OCI-LY3 (cell line): ENCODE measurements at regions not wholly inside any gene's neighbourhood (a gene's known extent, or its start where the extent isn't known, plus 50 kb on each side); places are given as distances from the start of the nearest gene placed in this dataset.

Experiments
- H2AFZ ChIP-seq: fragments of 200-600, 300-600 bp; shearing (Covaris generic); 2 replicates; pipeline ENCODE4 v1.6.0; 2014; ENCODE audit warnings: antibody characterized with exemption, low read depth, low read length
- H3K27ac ChIP-seq: fragments of 200-600, 300-600 bp; sonication (generic); 2 replicates; pipeline ENCODE4 v1.5.1; 2014; ENCODE audit warnings: mild to moderate bottlenecking, low read length, moderate library complexity, mixed read lengths
- H3K27me3 ChIP-seq: fragments of 200-600, 300-600 bp; sonication (generic); 2 replicates; pipeline ENCODE4 v1.6.1; 2014; ENCODE audit warnings: low read depth, low read length, mixed read lengths
- H3K36me3 ChIP-seq: fragments of 200-600, 300-600 bp; sonication (generic); replicated peaks from 2 replicates; pipeline ENCODE3; 2014; ENCODE audit warnings: low read depth, low read length, mixed read lengths
- H3K4me1 ChIP-seq: fragments of 300-600, 200-600 bp; sonication (generic); 2 replicates; pipeline ENCODE4 v1.6.1; 2014; ENCODE audit warnings: low read length, mixed read lengths
- H3K4me2 ChIP-seq: fragments of 200-600, 300-600 bp; sonication (generic); 2 replicates; pipeline ENCODE4 v1.6.1; 2014; ENCODE audit warnings: low read length, mixed read lengths
- H3K4me3 ChIP-seq: fragments of 300-600, 200-600 bp; sonication (generic); 2 replicates; pipeline ENCODE4 v1.5.1; 2014; ENCODE audit warnings: antibody characterized with exemption, mild to moderate bottlenecking, low read length, moderate library complexity
- H3K79me2 ChIP-seq: fragments of 300-600, 200-600 bp; shearing (Covaris generic); 2 replicates; pipeline ENCODE4 v1.6.1; 2014; ENCODE audit warnings: mild to moderate bottlenecking, low read length, mixed read lengths
- H3K9ac ChIP-seq: fragments of 300-600, 200-600 bp; shearing (Covaris generic); 2 replicates; pipeline ENCODE4 v1.6.0; 2014; ENCODE audit warnings: mild to moderate bottlenecking, low read length, moderate library complexity
- H3K9me3 ChIP-seq: fragments of 200-600, 300-600 bp; shearing (Covaris generic); 2 replicates; pipeline ENCODE4 v1.6.1; 2014; ENCODE audit warnings: low read length, mixed read lengths; ENCODE audit not compliant: insufficient read depth
- H4K20me1 ChIP-seq: fragments of 200-600, 300-600 bp; sonication (generic); 2 replicates; pipeline ENCODE4 v1.6.1; 2016; ENCODE audit warnings: low read length, mixed read lengths; ENCODE audit not compliant: insufficient read depth
- EZH2phosphoT487 ChIP-seq: fragments of 200-600 bp; shearing (Covaris generic); IDR thresholded peaks from 2 replicates; pipeline ENCODE4 v1.6.1; 2018; ENCODE audit warnings: antibody characterized with exemption, mixed run types, low read depth
- TF ChIP-seq, protein P1 (sequence below): fragments of 200-600, 300-600 bp; sonication (generic); IDR thresholded peaks from 2 replicates; pipeline ENCODE4 v1.5.1; 2014; ENCODE audit warnings: antibody characterized with exemption, low read length, low read depth

DNA sequence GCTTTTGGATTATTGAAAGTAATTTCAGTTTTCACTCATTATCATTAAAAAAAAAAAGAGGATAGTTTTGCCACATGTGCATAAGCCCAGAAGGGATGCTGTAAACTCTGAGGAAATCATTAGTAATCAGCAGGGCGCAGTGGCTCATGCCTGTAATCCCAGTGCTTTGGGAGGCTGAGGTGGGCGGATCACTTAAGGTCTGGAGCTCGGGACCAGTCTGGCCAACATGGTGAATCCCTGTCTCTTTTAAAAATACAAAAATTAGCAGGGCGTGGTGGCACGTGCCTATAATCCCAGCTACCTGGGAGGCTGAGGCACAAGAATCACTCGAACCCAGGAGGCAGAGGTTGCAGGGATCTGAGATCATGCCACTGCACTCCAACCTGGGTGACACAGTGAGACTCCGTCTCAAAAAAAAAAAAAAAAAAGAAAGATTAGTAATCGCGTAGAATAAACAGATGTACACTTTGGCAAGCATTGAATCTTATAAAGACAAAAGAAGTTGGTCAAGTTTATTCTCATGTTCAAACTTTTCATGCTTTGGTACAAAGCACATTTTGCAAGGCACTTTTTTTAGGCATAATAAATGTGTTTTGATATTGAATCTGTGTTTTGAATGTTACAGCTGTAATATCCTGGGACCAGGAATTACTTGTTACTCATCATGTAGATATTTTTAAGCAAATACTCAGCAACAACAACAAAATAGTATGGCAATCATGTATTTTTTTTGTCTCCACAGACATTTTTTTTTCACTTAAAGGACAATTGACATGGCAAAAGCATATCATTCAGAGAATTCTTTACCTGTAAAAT lies 93.2 kb upstream of the AGTR1 start:
- Histone ChIP-seq H4K20me1 (no peaks in the 10 kb centered on the region), H3K4me1 (no peaks in the 10 kb centered on the region), H3K4me3 (no peak overlapping the region), H3K9me3 (no peaks in the 10 kb centered on the region), H2AFZ (no peak overlapping the region), H3K79me2 (no peaks in the 10 kb centered on the region), H3K36me3 (no peaks in the 10 kb centered on the region), H3K27me3 (no peaks in the 10 kb centered on the region), H3K9ac (no peak overlapping the region), H3K4me2 (no peak overlapping the region), H3K27ac (no peak overlapping the region)
- no peak for TF ChIP-seq EZH2phosphoT487
- TF ChIP-seq, protein P1, sequence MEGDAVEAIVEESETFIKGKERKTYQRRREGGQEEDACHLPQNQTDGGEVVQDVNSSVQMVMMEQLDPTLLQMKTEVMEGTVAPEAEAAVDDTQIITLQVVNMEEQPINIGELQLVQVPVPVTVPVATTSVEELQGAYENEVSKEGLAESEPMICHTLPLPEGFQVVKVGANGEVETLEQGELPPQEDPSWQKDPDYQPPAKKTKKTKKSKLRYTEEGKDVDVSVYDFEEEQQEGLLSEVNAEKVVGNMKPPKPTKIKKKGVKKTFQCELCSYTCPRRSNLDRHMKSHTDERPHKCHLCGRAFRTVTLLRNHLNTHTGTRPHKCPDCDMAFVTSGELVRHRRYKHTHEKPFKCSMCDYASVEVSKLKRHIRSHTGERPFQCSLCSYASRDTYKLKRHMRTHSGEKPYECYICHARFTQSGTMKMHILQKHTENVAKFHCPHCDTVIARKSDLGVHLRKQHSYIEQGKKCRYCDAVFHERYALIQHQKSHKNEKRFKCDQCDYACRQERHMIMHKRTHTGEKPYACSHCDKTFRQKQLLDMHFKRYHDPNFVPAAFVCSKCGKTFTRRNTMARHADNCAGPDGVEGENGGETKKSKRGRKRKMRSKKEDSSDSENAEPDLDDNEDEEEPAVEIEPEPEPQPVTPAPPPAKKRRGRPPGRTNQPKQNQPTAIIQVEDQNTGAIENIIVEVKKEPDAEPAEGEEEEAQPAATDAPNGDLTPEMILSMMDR, result no peak

DNA sequence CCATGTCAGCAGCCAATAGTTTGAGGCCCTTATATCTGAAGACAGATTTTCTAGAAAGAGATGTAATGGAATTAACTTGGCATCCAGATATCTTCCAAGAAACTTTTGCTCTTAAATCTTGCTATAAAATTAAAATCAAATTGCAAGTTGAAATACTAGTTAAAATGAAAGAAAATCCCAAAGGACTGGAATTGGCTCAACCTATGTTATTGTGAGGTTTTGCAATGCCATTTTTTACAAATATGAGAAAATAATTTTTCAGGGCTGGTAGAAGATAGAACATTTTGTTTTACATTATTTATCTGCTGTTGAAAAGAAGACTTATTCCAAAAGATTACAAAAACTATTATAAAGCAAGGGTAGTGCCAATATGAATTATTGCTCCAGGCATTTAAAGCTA lies 92.2 kb upstream of the AGTR1 start:
- Histone ChIP-seq H3K4me3 (no peak overlapping the region), H3K36me3 (no peaks in the 10 kb centered on the region), H3K27ac (no peak overlapping the region), H3K4me1 (no peaks in the 10 kb centered on the region), H3K79me2 (no peaks in the 10 kb centered on the region), H3K27me3 (no peaks in the 10 kb centered on the region), H4K20me1 (no peaks in the 10 kb centered on the region), H3K9ac (no peak overlapping the region), H3K4me2 (no peak overlapping the region), H3K9me3 (no peaks in the 10 kb centered on the region), H2AFZ (no peak overlapping the region)
- TF ChIP-seq, protein P1, result no peak
- TF ChIP-seq EZH2phosphoT487, result no peak

DNA sequence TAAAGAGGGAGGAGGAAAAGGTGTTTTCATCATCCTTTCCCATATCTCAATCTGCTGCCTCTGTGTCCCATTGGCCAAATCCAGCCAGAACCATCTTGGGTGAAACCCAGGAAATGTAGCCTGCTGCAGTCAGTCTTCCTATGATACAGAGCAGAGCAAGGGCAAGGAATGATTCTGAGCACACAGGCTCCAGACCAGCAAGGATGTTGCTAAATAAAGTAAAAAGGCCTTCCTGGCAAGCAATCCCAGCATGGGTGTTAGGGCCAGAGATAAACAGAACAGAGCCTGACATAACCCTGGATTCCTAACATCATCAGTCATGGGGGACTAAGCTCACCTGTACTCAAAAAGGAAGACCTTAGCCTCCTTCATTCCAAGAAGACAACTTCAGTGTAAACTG lies 90.7 kb upstream of the AGTR1 start:
- Histone ChIP-seq H3K4me2 (no peak overlapping the region), H3K36me3 (no peaks in the 10 kb centered on the region), H3K9me3 (no peaks in the 10 kb centered on the region), H3K4me3 (no peak overlapping the region), H3K27ac (no peak overlapping the region), H3K4me1 (no peaks in the 10 kb centered on the region), H3K27me3 (no peaks in the 10 kb centered on the region), H3K79me2 (no peaks in the 10 kb centered on the region), H2AFZ (no peak overlapping the region), H3K9ac (no peak overlapping the region), H4K20me1 (no peaks in the 10 kb centered on the region)
- TF ChIP-seq, protein P1, result no peak
- TF ChIP-seq EZH2phosphoT487, result no peak

DNA sequence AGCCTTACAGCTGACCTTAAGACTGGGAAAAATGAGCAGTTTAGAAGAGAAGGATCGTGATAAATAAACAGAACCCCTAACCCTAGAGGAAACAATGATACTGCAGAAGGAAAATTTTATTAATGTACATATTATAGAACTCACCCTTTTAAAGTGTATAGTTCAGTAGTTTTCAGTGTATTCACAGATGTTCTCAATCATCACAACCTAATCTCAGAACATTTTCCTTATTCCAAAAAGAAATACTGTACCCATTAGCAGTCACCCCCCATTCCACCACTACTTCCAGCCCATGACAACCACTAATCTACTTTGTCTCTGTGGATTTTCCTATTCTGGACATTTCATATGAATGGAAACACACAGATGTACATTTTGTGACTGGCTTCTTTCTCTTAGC lies 90.2 kb upstream of the AGTR1 start:
- Histone ChIP-seq H2AFZ (no peak overlapping the region), H3K9ac (no peak overlapping the region), H3K4me1 (no peaks in the 10 kb centered on the region), H3K36me3 (no peaks in the 10 kb centered on the region), H3K27ac (no peak overlapping the region), H3K79me2 (no peaks in the 10 kb centered on the region), H3K4me2 (no peak overlapping the region), H3K4me3 (no peak overlapping the region), H3K9me3 (no peaks in the 10 kb centered on the region), H4K20me1 (no peaks in the 10 kb centered on the region), H3K27me3 (no peaks in the 10 kb centered on the region)
- no peak for TF ChIP-seq EZH2phosphoT487
- TF ChIP-seq, protein P1, result no peak
